K562 (cell line): ENCODE measurements at regions not wholly inside any gene's neighbourhood (a gene's known extent, or its start where the extent isn't known, plus 50 kb on each side); places are given as distances from the start of the nearest gene placed in this dataset.

ENCODE experiments used
- ATAC-seq: fragments of 200-7000 bp; cut with Tn5 transposase; 3 replicates; pipeline ENCODE4 v1.9.1; 2020; ENCODE audit warnings: moderate library complexity
- BruUV-seq: library from RNA; stranded (reverse); fragments of 400-500 nt; replicated peaks from 2 replicates; lab custom pipeline; 2021; lab: Mats Ljungman, UMichigan
- CTCF ChIA-PET: fragments of 300-600 bp; formaldehyde crosslinking; extraction: SDS; loops from one replicate; lab custom pipeline; 2021; ENCODE audit warnings: low intra/inter-chr PET ratio; lab: Yijun Ruan, JAX
- POLR2A ChIA-PET: fragments of 300-600, 350-650 bp; sonication (Branson Sonifier 250); formaldehyde crosslinking; extraction: SDS; loops from one replicate; lab custom pipeline; 2021; ENCODE audit warnings: antibody characterized with exemption, inconsistent platforms; lab: Yijun Ruan, JAX
- DNase-seq, 4 experiments: peaks; one replicate each; pipeline versions ENCODE4 v3.0.0 to v3.0.0-alpha.2; 2011 to 2018; ENCODE audit warnings: low spot score in 3 of 4, mixed read lengths in 3 of 4; ENCODE audit errors: extremely low read depth in 1 of 4
- FAIRE-seq: peaks from 2 replicates; lab custom pipeline; 2011; peaks lifted over from hg19 to GRCh38; lab: Jason Lieb, UNC
- H2AFZ ChIP-seq: 2 replicates; pipeline ENCODE4 v1.6.0; 2011; ENCODE audit warnings: low read depth, low read length, control low read depth, inconsistent platforms
- H3K27ac ChIP-seq: fragments of 200-600 bp; 3 replicates; pipeline ENCODE4 v1.8.0; 2011; ENCODE audit warnings: low read depth, mild to moderate bottlenecking, control low read depth, inconsistent platforms, low read length, moderate library complexity, mixed read lengths; ENCODE audit errors: extremely low read depth
- H3K27me3 ChIP-seq, 2 experiments: fragments of 300-600 bp in 1 of 2; 2 replicates in 1 of 2; 3 replicates in 1 of 2; pipeline versions ENCODE4 v1.6.0 to v1.8.0; 2011; ENCODE audit warnings: inconsistent platforms in 2 of 2, low read length in 2 of 2, mild to moderate bottlenecking in 1 of 2, mixed read lengths in 1 of 2, moderate library complexity in 1 of 2; ENCODE audit not compliant: control insufficient read depth in 2 of 2, insufficient read depth in 2 of 2
- H3K36me3 ChIP-seq: fragments of 300-600 bp; 3 replicates; pipeline ENCODE4 v1.8.0; 2011; ENCODE audit warnings: mild to moderate bottlenecking, low read length, inconsistent platforms; ENCODE audit not compliant: control insufficient read depth, insufficient read depth
- H3K4me1 ChIP-seq, 2 experiments: fragments of 200-600 bp in 1 of 2; replicated peaks in 1 of 2; 2 replicates in 1 of 2; 3 replicates in 1 of 2; pipeline versions ENCODE4 v1.5.1 to v1.8.0; 2011; ENCODE audit warnings: inconsistent platforms in 2 of 2, low read length in 2 of 2, mild to moderate bottlenecking in 1 of 2, mixed read lengths in 1 of 2, moderate library complexity in 1 of 2; ENCODE audit not compliant: control insufficient read depth in 2 of 2, insufficient read depth in 2 of 2
- H3K4me2 ChIP-seq: 2 replicates; pipeline ENCODE4 v1.6.1; 2011; ENCODE audit warnings: low read length, control low read depth, inconsistent platforms, mixed read lengths; ENCODE audit not compliant: insufficient read depth
- H3K4me3 ChIP-seq: fragments of 200-600 bp; sonication (generic), shearing (Covaris generic); 2 replicates; pipeline ENCODE4 v1.5.1; 2016; ENCODE audit warnings: control low read depth, inconsistent platforms
- H3K79me2 ChIP-seq: fragments of 200-600 bp; 3 replicates; pipeline ENCODE4 v1.8.0; 2011; ENCODE audit warnings: low read length, inconsistent platforms; ENCODE audit not compliant: control insufficient read depth, insufficient read depth
- H3K9ac ChIP-seq, 2 experiments: 2 replicates each; pipeline versions ENCODE4 v1.6.0 to v1.6.1; 2011; ENCODE audit warnings: low read depth in 2 of 2, low read length in 2 of 2, control low read depth in 1 of 2, inconsistent platforms in 1 of 2, mild to moderate bottlenecking in 1 of 2, mixed read lengths in 1 of 2; ENCODE audit not compliant: insufficient read depth in 1 of 2
- H3K9me1 ChIP-seq: one replicate; pipeline ENCODE4 v1.6.0; 2011; ENCODE audit warnings: inconsistent platforms, mild to moderate bottlenecking, low read length, moderate library complexity; ENCODE audit not compliant: control insufficient read depth, insufficient read depth
- H3K9me3 ChIP-seq: replicated peaks from 2 replicates; pipeline ENCODE4 v1.5.1; 2011; ENCODE audit warnings: low read depth, low read length, inconsistent platforms; ENCODE audit not compliant: control insufficient read depth, insufficient read depth
- H4K20me1 ChIP-seq: replicated peaks from 2 replicates; pipeline ENCODE4 v1.6.1; 2011; ENCODE audit warnings: low read length, inconsistent platforms, mixed read lengths; ENCODE audit not compliant: control insufficient read depth, insufficient read depth
- CREB1 ChIP-seq, 2 experiments: sonication (generic) in 1 of 2; formaldehyde crosslinking in 1 of 2; IDR thresholded peaks; 2 replicates each; pipeline versions ENCODE4 v1.6.1 to v1.8.0; 2012 to 2022; ENCODE audit warnings: inconsistent platforms in 1 of 2, mild to moderate bottlenecking in 1 of 2, missing genetic modification reagents in 1 of 2, moderate library complexity in 1 of 2
- DEAF1 ChIP-seq: fragments of 450-650 bp; formaldehyde crosslinking; IDR thresholded peaks from 2 replicates; pipeline ENCODE4 v1.4.0; 2020; ENCODE audit warnings: mild to moderate bottlenecking, moderate library complexity
- HMGXB4 ChIP-seq: sonication (generic); formaldehyde crosslinking; IDR thresholded peaks from 2 replicates; pipeline ENCODE4 v1.8.1; 2023; ENCODE audit warnings: mild to moderate bottlenecking, missing genetic modification reagents
- HNRNPLL ChIP-seq: fragments of 200-400 bp; formaldehyde crosslinking; IDR thresholded peaks from 2 replicates; pipeline ENCODE4 v1.6.1; 2017; ENCODE audit warnings: low read length, low read depth, mild to moderate bottlenecking; ENCODE audit not compliant: poor library complexity, severe bottlenecking
- IFI16 ChIP-seq: fragments of 250-450 bp; sonication (Bioruptor Pico); IDR thresholded peaks from 2 replicates; pipeline ENCODE4 v2.1.2; 2022; ENCODE audit warnings: mild to moderate bottlenecking, inconsistent platforms
- MCM3 ChIP-seq: fragments of 450-650 bp; IDR thresholded peaks from 2 replicates; pipeline ENCODE4 v1.6.1; 2016
- ZFP91 ChIP-seq: sonication (generic); formaldehyde crosslinking; IDR thresholded peaks from 2 replicates; pipeline ENCODE4 v1.8.0; 2022; ENCODE audit warnings: mild to moderate bottlenecking, missing genetic modification reagents
- WGBS: fragments of 100-300 bp; shearing (Covaris generic); methylation state at CpG from one replicate; pipeline ENCODE4 v1.1.6; 2016; ENCODE audit warnings: low coverage, mixed read lengths; ENCODE audit not compliant: insufficient coverage; ENCODE audit errors: missing lambda C conversion rate; 5-methylcytosine and 5-hydroxymethylcytosine counted together
- in situ Hi-C: fragments of 300-500 bp; cut with MboI; formaldehyde crosslinking; loops from 4 replicates; pipeline ENCODE4 v1.15.0; 2018; ENCODE audit warnings: inconsistent platforms, mixed read lengths
- intact Hi-C: fragments of 100-400 bp; cut with micrococcal nuclease; formaldehyde crosslinking; loops from 2 replicates; pipeline ENCODE4 v1.14.2; 2022

- TF ChIP-seq DEAF1 (no peak), IFI16 (CRISPR knock-in tag) (no peak), MCM3 (no peak), HMGXB4 (CRISPR knock-in tag) (no peak), HNRNPLL (no peak), CREB1 (IDR thresholded peaks at IDR 0.05) (no peak), CREB1 (CRISPR knock-in tag; IDR thresholded peaks at IDR 0.05) (no peak)
These were observed 1294.7 kb downstream of the ZPLD1 start (continued) for GRCh38 chr3:103729547-103729946.

- Histone ChIP-seq H3K4me3 (no peak overlapping the region), H3K9me3 (no peaks in the 10 kb centered on the region), H3K79me2 (no peaks in the 10 kb centered on the region), H3K9me1 (no peaks in the 10 kb centered on the region), H3K27ac (no peak overlapping the region), H3K27me3 (no peaks in the 10 kb centered on the region), H3K36me3 (no peaks in the 10 kb centered on the region), H3K4me1 (no peaks in the 10 kb centered on the region), H3K4me2 (no peak overlapping the region), H4K20me1 (no peaks in the 10 kb centered on the region), H3K9ac (no peak overlapping the region), H2AFZ (no peak overlapping the region)
- POLR2A ChIA-PET, result no interaction called here
- DNase-seq (no peak), FAIRE-seq (no peak), ATAC-seq (no peak)
- in situ Hi-C loops (no loop called here), intact Hi-C loops (no loop called here)
- TF ChIP-seq ZFP91 (CRISPR knock-in tag), result no peak
- BruUV-seq, result no TSS peak
- 0% methylated on average over 3 of the region's 3 CpGs for WGBS
- CTCF ChIA-PET, result no interaction called here
These were observed 1295.9 kb downstream of the ZPLD1 start for GRCh38 chr3:103730744-103731143.
